ENCODE measurements at regions not wholly inside any gene's neighbourhood (a gene's known extent, or its start where the extent isn't known, plus 50 kb on each side); places are given as distances from the start of the nearest gene placed in this dataset.

GRCh38 chr10:129074939-129075338 lies 392.1 kb upstream of the MGMT start:
- H3K4me1 ChIP-seq (ENCODE audit: control insufficient read depth, insufficient read depth, low read length): no peaks in the 10 kb centered on the region
- H3K9me3 ChIP-seq (ENCODE audit: control insufficient read depth, insufficient read depth, low read depth, low read length): no peaks in the 10 kb centered on the region
- H3K27me3 ChIP-seq (ENCODE audit: control insufficient read depth, insufficient read depth, low read length): no peaks in the 10 kb centered on the region
- H3K36me3 ChIP-seq (ENCODE audit: control insufficient read depth, insufficient read depth, low read length): no peaks in the 10 kb centered on the region
- no peak overlapping the region for H3K4me3 ChIP-seq (ENCODE audit: low read depth, low read length)
- H3K9ac ChIP-seq (ENCODE audit: low read length): no peak overlapping the region
- H3K27ac ChIP-seq (ENCODE audit: low read depth, low read length): no peak overlapping the region

GRCh38 chr10:129075508-129075907 lies 391.5 kb upstream of the MGMT start:
- Histone ChIP-seq H3K27ac (ENCODE audit: low read depth, low read length) (no peak overlapping the region), H3K9me3 (ENCODE audit: control insufficient read depth, insufficient read depth, low read depth, low read length) (no peaks in the 10 kb centered on the region), H3K27me3 (ENCODE audit: control insufficient read depth, insufficient read depth, low read length) (no peaks in the 10 kb centered on the region), H3K4me3 (ENCODE audit: low read depth, low read length) (no peak overlapping the region), H3K9ac (ENCODE audit: low read length) (no peak overlapping the region), H3K4me1 (ENCODE audit: control insufficient read depth, insufficient read depth, low read length) (no peaks in the 10 kb centered on the region), H3K36me3 (ENCODE audit: control insufficient read depth, insufficient read depth, low read length) (no peaks in the 10 kb centered on the region)

- Histone ChIP-seq H3K4me3 (ENCODE audit: low read depth, low read length) (no peak overlapping the region), H3K9me3 (ENCODE audit: control insufficient read depth, insufficient read depth, low read depth, low read length) (no peaks in the 10 kb centered on the region), H3K27ac (ENCODE audit: low read depth, low read length) (no peak overlapping the region), H3K36me3 (ENCODE audit: control insufficient read depth, insufficient read depth, low read length) (no peaks in the 10 kb centered on the region), H3K9ac (ENCODE audit: low read length) (no peak overlapping the region), H3K27me3 (ENCODE audit: control insufficient read depth, insufficient read depth, low read length) (no peaks in the 10 kb centered on the region), H3K4me1 (ENCODE audit: control insufficient read depth, insufficient read depth, low read length) (no peaks in the 10 kb centered on the region)
These were observed 391.1 kb upstream of the MGMT start for GRCh38 chr10:129075927-129076326.

- Histone ChIP-seq H3K27me3 (ENCODE audit: control insufficient read depth, insufficient read depth, low read length) (no peaks in the 10 kb centered on the region), H3K4me1 (ENCODE audit: control insufficient read depth, insufficient read depth, low read length) (no peaks in the 10 kb centered on the region), H3K4me3 (ENCODE audit: low read depth, low read length) (no peak overlapping the region), H3K9me3 (ENCODE audit: control insufficient read depth, insufficient read depth, low read depth, low read length) (no peaks in the 10 kb centered on the region), H3K36me3 (ENCODE audit: control insufficient read depth, insufficient read depth, low read length) (no peaks in the 10 kb centered on the region), H3K27ac (ENCODE audit: low read depth, low read length) (no peak overlapping the region), H3K9ac (ENCODE audit: low read length) (no peak overlapping the region)
These were observed 388.7 kb upstream of the MGMT start for GRCh38 chr10:129078346-129078745.

- no peak overlapping the region for H3K27ac ChIP-seq (ENCODE audit: low read depth, low read length)
- no peaks in the 10 kb centered on the region for H3K27me3 ChIP-seq (ENCODE audit: control insufficient read depth, insufficient read depth, low read length)
- no peaks in the 10 kb centered on the region for H3K36me3 ChIP-seq (ENCODE audit: control insufficient read depth, insufficient read depth, low read length)
- H3K4me1 ChIP-seq (ENCODE audit: control insufficient read depth, insufficient read depth, low read length): no peaks in the 10 kb centered on the region
- no peak overlapping the region for H3K9ac ChIP-seq (ENCODE audit: low read length)
- no peaks in the 10 kb centered on the region for H3K9me3 ChIP-seq (ENCODE audit: control insufficient read depth, insufficient read depth, low read depth, low read length)
- no peak overlapping the region for H3K4me3 ChIP-seq (ENCODE audit: low read depth, low read length)
These were observed 388.3 kb upstream of the MGMT start for GRCh38 chr10:129078746-129079145.

GRCh38 chr10:129079705-129080104 lies 387.3 kb upstream of the MGMT start:
- Histone ChIP-seq H3K27me3 (ENCODE audit: control insufficient read depth, insufficient read depth, low read length) (no peaks in the 10 kb centered on the region), H3K4me3 (ENCODE audit: low read depth, low read length) (no peak overlapping the region)

GRCh38 chr10:129085811-129086210 lies 381.2 kb upstream of the MGMT start:
- H3K36me3 ChIP-seq (ENCODE audit: control insufficient read depth, insufficient read depth, low read length): no peaks in the 10 kb centered on the region
- H3K4me3 ChIP-seq (ENCODE audit: low read depth, low read length): no peak overlapping the region
- no peaks in the 10 kb centered on the region for H3K9me3 ChIP-seq (ENCODE audit: control insufficient read depth, insufficient read depth, low read depth, low read length)
- no peak overlapping the region for H3K27ac ChIP-seq (ENCODE audit: low read depth, low read length)
- H3K27me3 ChIP-seq (ENCODE audit: control insufficient read depth, insufficient read depth, low read length): no peaks in the 10 kb centered on the region
- peaks cover 4% of the 10 kb centered on the region; the same call in 1 of the 2 replicates for H3K4me1 ChIP-seq (ENCODE audit: control insufficient read depth, insufficient read depth, low read length)
- no peak overlapping the region for H3K9ac ChIP-seq (ENCODE audit: low read length)

More at GRCh38 chr10:129079705-129080104, 387.3 kb upstream of the MGMT start:
- Histone ChIP-seq H3K9me3 (ENCODE audit: control insufficient read depth, insufficient read depth, low read depth, low read length) (no peaks in the 10 kb centered on the region), H3K27ac (ENCODE audit: low read depth, low read length) (no peak overlapping the region), H3K36me3 (ENCODE audit: control insufficient read depth, insufficient read depth, low read length) (no peaks in the 10 kb centered on the region), H3K9ac (ENCODE audit: low read length) (no peak overlapping the region), H3K4me1 (ENCODE audit: control insufficient read depth, insufficient read depth, low read length) (no peaks in the 10 kb centered on the region)

- Histone ChIP-seq H3K4me3 (ENCODE audit: low read depth, low read length) (no peak overlapping the region), H3K9me3 (ENCODE audit: control insufficient read depth, insufficient read depth, low read depth, low read length) (no peaks in the 10 kb centered on the region), H3K27ac (ENCODE audit: low read depth, low read length) (no peak overlapping the region)
These were observed 377.7 kb upstream of the MGMT start for GRCh38 chr10:129089341-129089740.

GRCh38 chr10:129090165-129090564 lies 376.9 kb upstream of the MGMT start:
- no peak overlapping the region for H3K27ac ChIP-seq (ENCODE audit: low read depth, low read length)
- H3K4me3 ChIP-seq (ENCODE audit: low read depth, low read length): no peak overlapping the region
- peaks cover 4% of the 10 kb centered on the region; the same call in 1 of the 2 replicates for H3K4me1 ChIP-seq (ENCODE audit: control insufficient read depth, insufficient read depth, low read length)
- no peaks in the 10 kb centered on the region for H3K27me3 ChIP-seq (ENCODE audit: control insufficient read depth, insufficient read depth, low read length)
- H3K9me3 ChIP-seq (ENCODE audit: control insufficient read depth, insufficient read depth, low read depth, low read length): no peaks in the 10 kb centered on the region
- no peak overlapping the region for H3K9ac ChIP-seq (ENCODE audit: low read length)
- H3K36me3 ChIP-seq (ENCODE audit: control insufficient read depth, insufficient read depth, low read length): no peaks in the 10 kb centered on the region

More at GRCh38 chr10:129089341-129089740, 377.7 kb upstream of the MGMT start:
- no peaks in the 10 kb centered on the region for H3K27me3 ChIP-seq (ENCODE audit: control insufficient read depth, insufficient read depth, low read length)
- no peaks in the 10 kb centered on the region for H3K36me3 ChIP-seq (ENCODE audit: control insufficient read depth, insufficient read depth, low read length)
- H3K9ac ChIP-seq (ENCODE audit: low read length): no peak overlapping the region
- H3K4me1 ChIP-seq (ENCODE audit: control insufficient read depth, insufficient read depth, low read length): peaks cover 4% of the 10 kb centered on the region; the same call in 1 of the 2 replicates

- Histone ChIP-seq H3K9ac (ENCODE audit: low read length) (no peak overlapping the region), H3K9me3 (ENCODE audit: control insufficient read depth, insufficient read depth, low read depth, low read length) (no peaks in the 10 kb centered on the region), H3K4me1 (ENCODE audit: control insufficient read depth, insufficient read depth, low read length) (peaks cover 4% of the 10 kb centered on the region; the same call in 1 of the 2 replicates), H3K36me3 (ENCODE audit: control insufficient read depth, insufficient read depth, low read length) (no peaks in the 10 kb centered on the region), H3K4me3 (ENCODE audit: low read depth, low read length) (no peak overlapping the region), H3K27me3 (ENCODE audit: control insufficient read depth, insufficient read depth, low read length) (no peaks in the 10 kb centered on the region), H3K27ac (ENCODE audit: low read depth, low read length) (no peak overlapping the region)
These were observed 376.2 kb upstream of the MGMT start for GRCh38 chr10:129090618-129091366.

GRCh38 chr10:129093641-129094040 lies 373.4 kb upstream of the MGMT start:
- no peaks in the 10 kb centered on the region for H3K9me3 ChIP-seq (ENCODE audit: control insufficient read depth, insufficient read depth, low read depth, low read length)
- no peak overlapping the region for H3K27ac ChIP-seq (ENCODE audit: low read depth, low read length)
- no peaks in the 10 kb centered on the region for H3K36me3 ChIP-seq (ENCODE audit: control insufficient read depth, insufficient read depth, low read length)
- H3K4me1 ChIP-seq (ENCODE audit: control insufficient read depth, insufficient read depth, low read length): peaks cover 4% of the 10 kb centered on the region; the same call in 1 of the 2 replicates
- H3K27me3 ChIP-seq (ENCODE audit: control insufficient read depth, insufficient read depth, low read length): no peaks in the 10 kb centered on the region
- H3K9ac ChIP-seq (ENCODE audit: low read length): no peak overlapping the region
- no peak overlapping the region for H3K4me3 ChIP-seq (ENCODE audit: low read depth, low read length)

Data from HUES6 (cell line).